ENCODE measurements at regions not wholly inside any gene's neighbourhood (a gene's known extent, or its start where the extent isn't known, plus 50 kb on each side); places are given as distances from the start of the nearest gene placed in this dataset.

DNA sequence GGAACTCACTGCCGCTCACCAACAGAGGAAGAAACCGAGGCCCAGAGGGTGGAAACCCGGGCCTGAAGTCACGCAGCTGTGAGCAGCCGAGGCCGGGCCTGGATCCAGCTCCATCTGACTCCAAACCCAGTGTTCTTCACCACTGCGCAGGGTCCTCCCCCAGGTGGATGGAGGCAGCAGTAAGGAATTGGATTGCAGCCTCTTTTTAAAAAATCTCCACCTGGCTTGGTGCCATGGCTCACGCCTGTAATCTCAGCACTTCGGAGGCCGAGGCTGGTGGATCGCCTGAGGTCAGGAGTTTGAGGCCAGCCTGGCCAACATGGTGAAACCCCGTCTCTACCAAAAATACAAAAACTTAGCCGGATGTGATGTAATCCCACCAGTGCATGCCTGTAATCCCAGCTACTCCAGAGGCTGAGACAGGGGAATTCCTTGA is 177.2 kb downstream of the FOXL1 start:
- Histone ChIP-seq H3K4me1 (ENCODE audit: control insufficient read depth in 1 of 2, insufficient read depth in 1 of 2, low read depth in 1 of 2, low read length in 1 of 2) (no peaks in the 10 kb centered on the region), H3K9me3 (no peaks in the 10 kb centered on the region), H3K4me3 (ENCODE audit: low read depth in 1 of 2, low read length in 1 of 2) (no peak overlapping the region), H3K27me3 (peaks cover 44% of the 10 kb centered on the region), H3K36me3 (no peaks in the 10 kb centered on the region), H3K27ac (no peak overlapping the region)
- TF ChIP-seq, protein P1, sequence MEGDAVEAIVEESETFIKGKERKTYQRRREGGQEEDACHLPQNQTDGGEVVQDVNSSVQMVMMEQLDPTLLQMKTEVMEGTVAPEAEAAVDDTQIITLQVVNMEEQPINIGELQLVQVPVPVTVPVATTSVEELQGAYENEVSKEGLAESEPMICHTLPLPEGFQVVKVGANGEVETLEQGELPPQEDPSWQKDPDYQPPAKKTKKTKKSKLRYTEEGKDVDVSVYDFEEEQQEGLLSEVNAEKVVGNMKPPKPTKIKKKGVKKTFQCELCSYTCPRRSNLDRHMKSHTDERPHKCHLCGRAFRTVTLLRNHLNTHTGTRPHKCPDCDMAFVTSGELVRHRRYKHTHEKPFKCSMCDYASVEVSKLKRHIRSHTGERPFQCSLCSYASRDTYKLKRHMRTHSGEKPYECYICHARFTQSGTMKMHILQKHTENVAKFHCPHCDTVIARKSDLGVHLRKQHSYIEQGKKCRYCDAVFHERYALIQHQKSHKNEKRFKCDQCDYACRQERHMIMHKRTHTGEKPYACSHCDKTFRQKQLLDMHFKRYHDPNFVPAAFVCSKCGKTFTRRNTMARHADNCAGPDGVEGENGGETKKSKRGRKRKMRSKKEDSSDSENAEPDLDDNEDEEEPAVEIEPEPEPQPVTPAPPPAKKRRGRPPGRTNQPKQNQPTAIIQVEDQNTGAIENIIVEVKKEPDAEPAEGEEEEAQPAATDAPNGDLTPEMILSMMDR (IDR thresholded peaks at IDR 0.05): no peak

DNA sequence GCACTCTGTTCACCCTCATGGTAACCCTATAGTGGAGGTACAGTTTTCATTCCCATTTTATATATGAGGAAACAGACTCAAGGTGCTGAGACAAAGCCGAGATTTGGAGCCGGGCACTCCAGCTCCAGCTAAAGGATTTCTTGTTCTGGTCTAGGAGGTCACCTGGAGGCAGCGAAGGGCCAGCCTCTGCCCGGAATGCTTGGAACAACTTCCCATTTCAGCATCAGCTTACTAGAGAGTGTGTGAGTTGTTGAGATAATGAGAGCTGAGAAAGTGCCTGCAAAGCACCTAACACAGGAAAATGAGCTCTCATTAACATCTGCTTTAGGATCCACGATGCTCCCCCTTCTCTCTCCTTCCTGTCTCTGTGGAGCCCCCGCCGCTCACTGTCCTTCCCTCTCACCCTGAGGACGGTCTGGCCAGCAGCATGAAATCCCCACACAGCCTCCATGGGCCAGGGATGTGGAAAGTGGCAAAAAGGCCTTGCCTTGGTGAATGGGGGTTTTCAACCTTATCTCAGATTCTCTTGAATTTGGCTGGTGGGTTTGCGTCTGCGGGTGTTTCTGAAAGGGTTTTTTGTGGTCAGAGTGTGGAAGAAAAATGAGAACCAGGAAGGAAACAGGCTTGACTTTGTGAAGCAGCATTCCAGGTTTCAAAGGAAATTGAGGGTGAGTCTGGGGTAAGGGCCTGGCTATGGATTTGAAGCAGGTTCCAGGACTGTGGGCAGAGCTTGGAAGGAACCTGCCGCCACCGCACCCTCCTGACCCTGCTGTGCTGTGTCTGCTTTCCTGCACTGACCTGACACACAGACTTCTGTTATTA is 178.7 kb downstream of the FOXL1 start:
- TF ChIP-seq, protein P1 (IDR thresholded peaks at IDR 0.05): no peak
- Histone ChIP-seq H3K27me3 (peaks cover 58% of the 10 kb centered on the region), H3K9me3 (no peaks in the 10 kb centered on the region), H3K4me1 (ENCODE audit: control insufficient read depth in 1 of 2, insufficient read depth in 1 of 2, low read depth in 1 of 2, low read length in 1 of 2) (no peaks in the 10 kb centered on the region), H3K27ac (no peak overlapping the region), H3K4me3 (ENCODE audit: low read depth in 1 of 2, low read length in 1 of 2) (no peak overlapping the region), H3K36me3 (no peaks in the 10 kb centered on the region)

- no peaks in the 10 kb centered on the region for H3K36me3 ChIP-seq
- no peak overlapping the region for H3K4me3 ChIP-seq (ENCODE audit: low read depth in 1 of 2, low read length in 1 of 2)
- H3K4me1 ChIP-seq (ENCODE audit: control insufficient read depth in 1 of 2, insufficient read depth in 1 of 2, low read depth in 1 of 2, low read length in 1 of 2): no peaks in the 10 kb centered on the region
- H3K9me3 ChIP-seq: no peaks in the 10 kb centered on the region
- no peak overlapping the region for H3K27ac ChIP-seq
- TF ChIP-seq, protein P1 (IDR thresholded peaks at IDR 0.05): no peak
- peaks cover 64% of the 10 kb centered on the region for H3K27me3 ChIP-seq
Observed at GRCh38 chr16:86757704-86758040, 179.3 kb downstream of the FOXL1 start.

DNA sequence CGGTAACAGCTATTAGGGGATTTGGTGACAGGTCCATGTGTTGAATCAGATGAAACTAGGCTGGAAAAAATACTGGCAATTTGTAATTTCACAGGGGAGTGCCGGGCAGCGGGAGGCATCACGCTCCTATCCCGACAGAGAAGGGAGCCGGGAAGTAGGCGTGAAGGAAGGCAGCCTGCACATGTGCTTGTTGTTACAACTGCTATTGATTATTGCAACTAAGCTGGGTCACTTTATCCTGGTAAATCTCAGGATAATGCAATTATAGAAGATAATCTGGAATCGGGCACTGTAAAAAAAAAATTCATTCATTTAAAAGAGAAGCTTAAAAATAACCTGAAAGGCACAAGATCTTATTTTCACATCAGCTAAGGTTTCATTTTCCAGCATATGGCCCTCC is 180.6 kb downstream of the FOXL1 start:
- no peak overlapping the region for H3K4me3 ChIP-seq (ENCODE audit: low read depth in 1 of 2, low read length in 1 of 2)
- H3K27ac ChIP-seq: no peak overlapping the region
- H3K36me3 ChIP-seq: no peaks in the 10 kb centered on the region
- no peaks in the 10 kb centered on the region for H3K4me1 ChIP-seq (ENCODE audit: control insufficient read depth in 1 of 2, insufficient read depth in 1 of 2, low read depth in 1 of 2, low read length in 1 of 2)
- peaks cover 64% of the 10 kb centered on the region for H3K27me3 ChIP-seq
- H3K9me3 ChIP-seq: no peaks in the 10 kb centered on the region
- TF ChIP-seq, protein P1 (IDR thresholded peaks at IDR 0.05): no peak

- Histone ChIP-seq H3K27me3 (peaks cover 61% of the 10 kb centered on the region), H3K36me3 (no peaks in the 10 kb centered on the region), H3K4me1 (ENCODE audit: control insufficient read depth in 1 of 2, insufficient read depth in 1 of 2, low read depth in 1 of 2, low read length in 1 of 2) (no peaks in the 10 kb centered on the region), H3K27ac (no peak overlapping the region), H3K4me3 (ENCODE audit: low read depth in 1 of 2, low read length in 1 of 2) (no peak overlapping the region), H3K9me3 (no peaks in the 10 kb centered on the region)
- TF ChIP-seq, protein P1 (IDR thresholded peaks at IDR 0.05): peak; percentile 45
Observed at GRCh38 chr16:86761111-86762031, 183.0 kb downstream of the FOXL1 start.

All from neutrophil (primary cell).